ENCODE measurements at regions not wholly inside any gene's neighbourhood (a gene's known extent, or its start where the extent isn't known, plus 50 kb on each side); places are given as distances from the start of the nearest gene placed in this dataset.

GRCh38 chr16:86392436-86393152 lies 117.7 kb upstream of the FOXF1 start:
- no peak overlapping the region for H3K4me3 ChIP-seq (replicated peaks in 1 of 3; ENCODE audit: low read depth in 2 of 3, low read length in 3 of 3)
- 88% methylated on average over 7 of the region's 8 CpGs for WGBS (ENCODE audit: insufficient coverage)
- no peaks in the 10 kb centered on the region for H3K36me3 ChIP-seq (replicated peaks in 1 of 2; ENCODE audit: control insufficient read depth in 1 of 2, insufficient read depth in 2 of 2, low read length in 2 of 2)
- no peaks in the 10 kb centered on the region for H3K27me3 ChIP-seq (ENCODE audit: control insufficient read depth in 2 of 2, insufficient read depth in 2 of 2, low read length in 2 of 2)
- no peaks in the 10 kb centered on the region for H3K9me3 ChIP-seq (replicated peaks in 1 of 2; ENCODE audit: control insufficient read depth in 1 of 2, insufficient read depth in 1 of 2, low read length in 2 of 2)
- no peaks in the 10 kb centered on the region for H4K20me1 ChIP-seq (ENCODE audit: insufficient read depth, low read length)
- no peaks in the 10 kb centered on the region for H3K36me3 Mint-ChIP-seq
- H3K4me2 ChIP-seq (replicated peaks; ENCODE audit: extremely low read depth, low read length, poor library complexity, severe bottlenecking), result no peak overlapping the region
- H3K4me1 ChIP-seq (ENCODE audit: control insufficient read depth in 1 of 2, insufficient read depth in 2 of 2, low read length in 2 of 2), result peaks cover 0 to 2% of the 10 kb centered on the region in 2 donors
- TF ChIP-seq, protein P1, sequence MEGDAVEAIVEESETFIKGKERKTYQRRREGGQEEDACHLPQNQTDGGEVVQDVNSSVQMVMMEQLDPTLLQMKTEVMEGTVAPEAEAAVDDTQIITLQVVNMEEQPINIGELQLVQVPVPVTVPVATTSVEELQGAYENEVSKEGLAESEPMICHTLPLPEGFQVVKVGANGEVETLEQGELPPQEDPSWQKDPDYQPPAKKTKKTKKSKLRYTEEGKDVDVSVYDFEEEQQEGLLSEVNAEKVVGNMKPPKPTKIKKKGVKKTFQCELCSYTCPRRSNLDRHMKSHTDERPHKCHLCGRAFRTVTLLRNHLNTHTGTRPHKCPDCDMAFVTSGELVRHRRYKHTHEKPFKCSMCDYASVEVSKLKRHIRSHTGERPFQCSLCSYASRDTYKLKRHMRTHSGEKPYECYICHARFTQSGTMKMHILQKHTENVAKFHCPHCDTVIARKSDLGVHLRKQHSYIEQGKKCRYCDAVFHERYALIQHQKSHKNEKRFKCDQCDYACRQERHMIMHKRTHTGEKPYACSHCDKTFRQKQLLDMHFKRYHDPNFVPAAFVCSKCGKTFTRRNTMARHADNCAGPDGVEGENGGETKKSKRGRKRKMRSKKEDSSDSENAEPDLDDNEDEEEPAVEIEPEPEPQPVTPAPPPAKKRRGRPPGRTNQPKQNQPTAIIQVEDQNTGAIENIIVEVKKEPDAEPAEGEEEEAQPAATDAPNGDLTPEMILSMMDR (IDR thresholded peaks at IDR 0.05), result no peak
- no peak overlapping the region for H3K27ac Mint-ChIP-seq
- H2AFZ ChIP-seq (ENCODE audit: insufficient read depth, low read depth, low read length, poor library complexity, severe bottlenecking), result no peak overlapping the region
- H3K9me3 Mint-ChIP-seq, result no peaks in the 10 kb centered on the region
- no peak overlapping the region for H3K27ac ChIP-seq (ENCODE audit: low read depth in 1 of 2, low read length in 2 of 2)
- H3K4me3 Mint-ChIP-seq, result no peak overlapping the region
- intact Hi-C loops (cut with micrococcal nuclease), result no loop called here
- DNase-seq, result no peak
- H3K27me3 Mint-ChIP-seq (ENCODE audit: low read depth in 3 of 3), result peaks cover 1 to 10% (median 3%) of the 10 kb centered on the region in 3 donors
- H3K4me1 Mint-ChIP-seq, result no peaks in the 10 kb centered on the region
- no peak overlapping the region for H3K9ac ChIP-seq (ENCODE audit: insufficient read depth, low read length, poor library complexity, severe bottlenecking)
- H3K79me2 ChIP-seq (ENCODE audit: insufficient read depth, low read length), result no peaks in the 10 kb centered on the region

- no peaks in the 10 kb centered on the region for H3K36me3 ChIP-seq (replicated peaks in 1 of 2; ENCODE audit: control insufficient read depth in 1 of 2, insufficient read depth in 2 of 2, low read length in 2 of 2)
- H2AFZ ChIP-seq (ENCODE audit: insufficient read depth, low read depth, low read length, poor library complexity, severe bottlenecking), result no peak overlapping the region
- no peaks in the 10 kb centered on the region for H3K9me3 ChIP-seq (replicated peaks in 1 of 2; ENCODE audit: control insufficient read depth in 1 of 2, insufficient read depth in 1 of 2, low read length in 2 of 2)
- Mint-ChIP-seq H3K4me3 (no peak overlapping the region), H3K9me3 (no peaks in the 10 kb centered on the region), H3K4me1 (no peaks in the 10 kb centered on the region), H3K27me3 (ENCODE audit: low read depth in 3 of 3) (peaks cover 1 to 7% (median 5%) of the 10 kb centered on the region in 3 donors), H3K27ac (no peak overlapping the region), H3K36me3 (no peaks in the 10 kb centered on the region)
- H3K4me2 ChIP-seq (replicated peaks; ENCODE audit: extremely low read depth, low read length, poor library complexity, severe bottlenecking), result no peak overlapping the region
- H4K20me1 ChIP-seq (ENCODE audit: insufficient read depth, low read length), result no peaks in the 10 kb centered on the region
- H3K9ac ChIP-seq (ENCODE audit: insufficient read depth, low read length, poor library complexity, severe bottlenecking), result no peak overlapping the region
- H3K4me1 ChIP-seq (ENCODE audit: control insufficient read depth in 1 of 2, insufficient read depth in 2 of 2, low read length in 2 of 2), result no peaks in the 10 kb centered on the region
- no peak overlapping the region for H3K4me3 ChIP-seq (replicated peaks in 1 of 3; ENCODE audit: low read depth in 2 of 3, low read length in 3 of 3)
- intact Hi-C loops (cut with micrococcal nuclease), result no loop called here
- H3K79me2 ChIP-seq (ENCODE audit: insufficient read depth, low read length), result no peaks in the 10 kb centered on the region
- 96% methylated on average over 4 of the region's 9 CpGs for WGBS (ENCODE audit: insufficient coverage)
- TF ChIP-seq, protein P1 (IDR thresholded peaks at IDR 0.05), result no peak
- no peaks in the 10 kb centered on the region for H3K27me3 ChIP-seq (ENCODE audit: control insufficient read depth in 2 of 2, insufficient read depth in 2 of 2, low read length in 2 of 2)
- DNase-seq, result no peak
- no peak overlapping the region for H3K27ac ChIP-seq (ENCODE audit: low read depth in 1 of 2, low read length in 2 of 2)
Measured at GRCh38 chr16:86393907-86394626, 116.3 kb upstream of the FOXF1 start.
